Kidney (tissue), 13 donors: ENCODE measurements at regions not wholly inside any gene's neighbourhood (a gene's known extent, or its start where the extent isn't known, plus 50 kb on each side); places are given as distances from the start of the nearest gene placed in this dataset.
"Not testable (repeated sequence)": the region's sequence is repeated elsewhere in the genome, so short reads cannot be mapped to it uniquely, and the experiment has no call there.

ENCODE experiments used
- DNase-seq, 5 donors: peaks; one replicate each; pipeline ENCODE4 v3.0.0-alpha.2; 2013 to 2020
- FAIRE-seq: peaks from 2 replicates; lab custom pipeline; 2012; peaks lifted over from hg19 to GRCh38; lab: Jason Lieb, UNC
- H3K27ac ChIP-seq, 2 donors: one replicate each; pipeline ENCODE4 v1.7.0; 2013; ENCODE audit warnings: low read depth in 2 of 2, low read length in 2 of 2, inconsistent platforms in 1 of 2
- H3K27me3 ChIP-seq: one replicate; pipeline ENCODE4 v1.7.1; 2013; ENCODE audit warnings: low read length, inconsistent platforms; ENCODE audit not compliant: control insufficient read depth, insufficient read depth
- H3K36me3 ChIP-seq, 3 donors: one replicate each; pipeline versions ENCODE4 v1.7.0 to v1.7.1; 2013; ENCODE audit warnings: low read length in 3 of 3, control low read depth in 1 of 3, inconsistent platforms in 1 of 3; ENCODE audit not compliant: insufficient read depth in 3 of 3, control insufficient read depth in 2 of 3
- H3K4me1 ChIP-seq, 3 donors: one replicate each; pipeline versions ENCODE4 v1.7.0 to v1.7.1; 2013; ENCODE audit warnings: low read length in 3 of 3, inconsistent platforms in 1 of 3, low read depth in 1 of 3; ENCODE audit not compliant: control insufficient read depth in 2 of 3, insufficient read depth in 2 of 3
- H3K4me3 ChIP-seq, 3 donors: one replicate each; pipeline versions ENCODE4 v1.7.0 to v1.8.1; 2013; ENCODE audit warnings: low read length in 3 of 3, control low read depth in 1 of 3, inconsistent platforms in 1 of 3
- H3K9ac ChIP-seq, 3 donors: one replicate each; pipeline versions ENCODE4 v1.7.0 to v1.7.1; 2013; ENCODE audit warnings: low read length in 3 of 3, control low read depth in 1 of 3, inconsistent platforms in 1 of 3
- H3K9me3 ChIP-seq, 3 donors: one replicate each; pipeline versions ENCODE4 v1.7.0 to v1.7.1; 2013; ENCODE audit warnings: low read length in 3 of 3, control low read depth in 1 of 3, inconsistent platforms in 1 of 3; ENCODE audit not compliant: control insufficient read depth in 2 of 3, insufficient read depth in 1 of 3
- CTCF ChIP-seq: IDR thresholded peaks from 3 replicates; pipeline ENCODE4 v1.5.1; 2012; ENCODE audit warnings: mild to moderate bottlenecking, moderate library complexity, borderline replicate concordance; ENCODE audit not compliant: insufficient read depth; ENCODE audit errors: extremely low read depth
- intact Hi-C: fragments of 100-400 bp; cut with DNase I; formaldehyde crosslinking; loops from one replicate; pipeline ENCODE4 v1.11.1; 2022
- donor health status: control.
- donor health status: control.
- donor health status: control.
- donor health status: control.
- donor health status: control.
- donor health status: DM: yes; HTN: yes; CAD: no.
- donor health status: Normal renal cell carcinoma (clear cell type).

- TF ChIP-seq CTCF = no peak
- no peaks in the 10 kb centered on the region for H3K27me3 ChIP-seq
- intact Hi-C loops = no loop called here
- no peak for DNase-seq
- H3K9ac ChIP-seq = no peak overlapping the region
- no peaks in the 10 kb centered on the region for H3K36me3 ChIP-seq
- no peaks in the 10 kb centered on the region for H3K9me3 ChIP-seq
- no peak overlapping the region for H3K4me3 ChIP-seq
- no peaks in the 10 kb centered on the region for H3K4me1 ChIP-seq
- FAIRE-seq = no peak
- no peak overlapping the region for H3K27ac ChIP-seq
These were observed 146.6 kb downstream of the EXOC5 start for GRCh38 chr14:57122129-57122528.

GRCh38 chr14:57112072-57112807 lies 156.5 kb downstream of the EXOC5 start:
- DNase-seq, H3K9ac ChIP-seq, H3K27me3 ChIP-seq, H3K4me1 ChIP-seq, H3K27ac ChIP-seq, intact Hi-C loops, H3K9me3 ChIP-seq, H3K4me3 ChIP-seq, H3K36me3 ChIP-seq, FAIRE-seq: not testable (repeated sequence)

GRCh38 chr14:57110411-57110810 lies 158.3 kb downstream of the EXOC5 start:
- H3K9me3 ChIP-seq, H3K36me3 ChIP-seq, H3K27ac ChIP-seq, DNase-seq, H3K27me3 ChIP-seq, H3K9ac ChIP-seq, H3K4me3 ChIP-seq, H3K4me1 ChIP-seq, FAIRE-seq, intact Hi-C loops: not testable (repeated sequence)

- H3K9ac ChIP-seq = no peak overlapping the region
- H3K4me3 ChIP-seq = no peak overlapping the region
- H3K27ac ChIP-seq = no peak overlapping the region
- FAIRE-seq = no peak
- H3K9me3 ChIP-seq = no peaks in the 10 kb centered on the region
- intact Hi-C loops = no loop called here
- H3K4me1 ChIP-seq = no peaks in the 10 kb centered on the region
- TF ChIP-seq CTCF = no peak
- no peak for DNase-seq
- H3K36me3 ChIP-seq = no peaks in the 10 kb centered on the region
- H3K27me3 ChIP-seq = no peaks in the 10 kb centered on the region
These were observed 177.6 kb downstream of the EXOC5 start for GRCh38 chr14:57091030-57091608.
